GM21723 (cell line): ENCODE measurements at regions not wholly inside any gene's neighbourhood (a gene's known extent, or its start where the extent isn't known, plus 50 kb on each side); places are given as distances from the start of the nearest gene placed in this dataset.

Source experiments
- ATAC-seq: cut with Tn5 transposase; IDR thresholded peaks from one replicate; pipeline ENCODE4 v1.9.1; 2021; ENCODE audit warnings: mild to moderate bottlenecking, moderate library complexity; ENCODE audit not compliant: unreplicated experiment

GRCh38 chr3:72698154-72698917 lies 149.9 kb downstream of the SHQ1 start:
- ATAC-seq, result no peak

- no peak for ATAC-seq
Observed at GRCh38 chr3:72697717-72698116, 150.5 kb downstream of the SHQ1 start.

GRCh38 chr3:72696815-72697214 lies 151.4 kb downstream of the SHQ1 start:
- no peak for ATAC-seq

GRCh38 chr3:72694398-72694797 lies 153.8 kb downstream of the SHQ1 start:
- no peak for ATAC-seq

GRCh38 chr3:72692990-72693389 lies 155.3 kb downstream of the SHQ1 start:
- ATAC-seq, result no peak

- ATAC-seq, result no peak
Observed at GRCh38 chr3:72690629-72691028, 157.6 kb downstream of the SHQ1 start.

GRCh38 chr3:72682936-72683452 lies 165.3 kb downstream of the SHQ1 start:
- ATAC-seq, result peak; percentile 69

GRCh38 chr3:72681598-72681997 lies 166.6 kb downstream of the SHQ1 start:
- no peak for ATAC-seq

- no peak for ATAC-seq
Observed at GRCh38 chr3:72680766-72681165, 167.5 kb downstream of the SHQ1 start.

- ATAC-seq, result no peak
Observed at GRCh38 chr3:72679540-72680198, 168.6 kb downstream of the SHQ1 start.

GRCh38 chr3:72678867-72679266 lies 169.4 kb downstream of the SHQ1 start:
- no peak for ATAC-seq

GRCh38 chr3:72678380-72678779 lies 169.9 kb downstream of the SHQ1 start:
- no peak for ATAC-seq

GRCh38 chr3:72675243-72675642 lies 173.0 kb downstream of the SHQ1 start:
- ATAC-seq, result no peak

GRCh38 chr3:72673011-72673771 lies 175.1 kb downstream of the SHQ1 start:
- no peak for ATAC-seq

GRCh38 chr3:72669224-72669623 lies 179.0 kb downstream of the SHQ1 start:
- ATAC-seq, result no peak

GRCh38 chr3:72666447-72666755 lies 181.8 kb downstream of the SHQ1 start:
- ATAC-seq, result no peak

GRCh38 chr3:72665701-72666446 lies 182.4 kb downstream of the SHQ1 start:
- ATAC-seq, result peak; percentile 72

GRCh38 chr3:72665103-72665502 lies 183.1 kb downstream of the SHQ1 start:
- ATAC-seq, result no peak

- ATAC-seq, result no peak
Observed at GRCh38 chr3:72664184-72664975, 183.9 kb downstream of the SHQ1 start.

- no peak for ATAC-seq
Observed at GRCh38 chr3:72663429-72663828, 184.8 kb downstream of the SHQ1 start.
